ENCODE measurements at regions not wholly inside any gene's neighbourhood (a gene's known extent, or its start where the extent isn't known, plus 50 kb on each side); places are given as distances from the start of the nearest gene placed in this dataset.

- TF ChIP-seq ZBTB48 (tag by site-specific recombination; IDR thresholded peaks at IDR 0.05) = no peak
- no peak for TF ChIP-seq ZNF335 (tag by site-specific recombination; conservative IDR thresholded peaks at IDR 0.05)
- no peak for TF ChIP-seq ZNF501 (tag by site-specific recombination; IDR thresholded peaks at IDR 0.05)
- TF ChIP-seq ZNF341 (tag by site-specific recombination; IDR thresholded peaks at IDR 0.05; ENCODE audit: low read depth) = no peak
- no peak for TF ChIP-seq SP3 (tag by site-specific recombination; IDR thresholded peaks at IDR 0.05)
- no peak for TF ChIP-seq ZNF426 (tag by site-specific recombination; IDR thresholded peaks at IDR 0.05)
- no peak for TF ChIP-seq ZNF776 (tag by site-specific recombination; IDR thresholded peaks at IDR 0.05; ENCODE audit: borderline replicate concordance)
- no peak for TF ChIP-seq ZNF701 (tag by site-specific recombination; IDR thresholded peaks at IDR 0.05)
- TF ChIP-seq KLF16 (tag by site-specific recombination; IDR thresholded peaks at IDR 0.05) = no peak
- TF ChIP-seq ZSCAN4 (tag by site-specific recombination; IDR thresholded peaks at IDR 0.05) = no peak
- peaks cover 24% of the 10 kb centered on the region for H3K4me1 ChIP-seq (ENCODE audit: control insufficient read depth, insufficient read depth, low read length)
- POLR2A ChIA-PET = no interaction called here
- H3K9me3 ChIP-seq (ENCODE audit: control insufficient read depth, insufficient read depth, low read depth, low read length) = no peaks in the 10 kb centered on the region
- H3K36me3 ChIP-seq (ENCODE audit: control insufficient read depth in 2 of 2, insufficient read depth in 1 of 2, low read length in 2 of 2) = no peaks in the 10 kb centered on the region
- peak overlapping the region; percentile 74; the same call in 1 of the 2 replicates for H3K27ac ChIP-seq (ENCODE audit: extremely low read depth, low read depth, low read length)
- H3K4me3 ChIP-seq (ENCODE audit: low read depth, low read length) = no peak overlapping the region
- CTCF ChIA-PET = no interaction called here
These were observed 140.1 kb upstream of the NRIP1 start for GRCh38 chr21:15204970-15205286.

GRCh38 chr21:15206514-15206913, 141.7 kb upstream of the NRIP1 start:
- POLR2A ChIA-PET = no interaction called here
- CTCF ChIA-PET = no interaction called here
- peaks cover 22% of the 10 kb centered on the region for H3K4me1 ChIP-seq (ENCODE audit: control insufficient read depth, insufficient read depth, low read length)
- no peak overlapping the region for H3K27ac ChIP-seq (ENCODE audit: extremely low read depth, low read depth, low read length)
- no peak overlapping the region for H3K4me3 ChIP-seq (ENCODE audit: low read depth, low read length)
- no peaks in the 10 kb centered on the region for H3K36me3 ChIP-seq (ENCODE audit: control insufficient read depth in 2 of 2, insufficient read depth in 1 of 2, low read length in 2 of 2)
- H3K9me3 ChIP-seq (ENCODE audit: control insufficient read depth, insufficient read depth, low read depth, low read length) = no peaks in the 10 kb centered on the region
- TF ChIP-seq ELK4 (IDR thresholded peaks at IDR 0.05; ENCODE audit: borderline replicate concordance, low read depth, low read length) (no peak), KLF10 (tag by site-specific recombination; IDR thresholded peaks at IDR 0.05) (no peak), ZNF558 (tag by site-specific recombination; IDR thresholded peaks at IDR 0.05) (no peak), ZNF37A (tag by site-specific recombination; IDR thresholded peaks at IDR 0.05) (no peak), GLIS1 (tag by site-specific recombination; IDR thresholded peaks at IDR 0.05) (no peak), IKZF3 (tag by site-specific recombination; IDR thresholded peaks at IDR 0.05) (no peak), ZNF76 (tag by site-specific recombination; IDR thresholded peaks at IDR 0.05; ENCODE audit: borderline replicate concordance, low read depth) (no peak), ZNF830 (tag by site-specific recombination; IDR thresholded peaks at IDR 0.05; ENCODE audit: low read depth) (no peak)

- CTCF ChIA-PET = no interaction called here
- Histone ChIP-seq H3K27ac (ENCODE audit: extremely low read depth, low read depth, low read length) (no peak overlapping the region), H3K4me1 (ENCODE audit: control insufficient read depth, insufficient read depth, low read length) (peaks cover 29% of the 10 kb centered on the region), H3K9me3 (ENCODE audit: control insufficient read depth, insufficient read depth, low read depth, low read length) (no peaks in the 10 kb centered on the region), H3K36me3 (ENCODE audit: control insufficient read depth in 2 of 2, insufficient read depth in 1 of 2, low read length in 2 of 2) (no peaks in the 10 kb centered on the region), H3K4me3 (ENCODE audit: low read depth, low read length) (no peak overlapping the region)
- POLR2A ChIA-PET = no interaction called here
- TF ChIP-seq PRDM6 (tag by site-specific recombination; IDR thresholded peaks at IDR 0.05) (no peak), ZNF174 (tag by site-specific recombination; IDR thresholded peaks at IDR 0.05) (no peak), ZNF148 (tag by site-specific recombination; IDR thresholded peaks at IDR 0.05; ENCODE audit: borderline replicate concordance) (no peak), ZNF830 (tag by site-specific recombination; IDR thresholded peaks at IDR 0.05; ENCODE audit: low read depth) (no peak), ZNF433 (tag by site-specific recombination; IDR thresholded peaks at IDR 0.05; ENCODE audit: low read depth) (no peak), ZBTB11 (tag by site-specific recombination; conservative IDR thresholded peaks at IDR 0.05; ENCODE audit: low read depth) (no peak)
These were observed 142.4 kb upstream of the NRIP1 start for GRCh38 chr21:15207231-15207630.

Data from HEK293 (cell line).